Neural cell (in vitro differentiated cells): ENCODE measurements at regions not wholly inside any gene's neighbourhood (a gene's known extent, or its start where the extent isn't known, plus 50 kb on each side); places are given as distances from the start of the nearest gene placed in this dataset.

ENCODE experiments used
- EZH2 ChIP-seq: fragments of 200-600, 300-800 bp; shearing (Covaris generic), sonication (generic); IDR thresholded peaks from 2 replicates; pipeline ENCODE4 v1.6.1; 2014; ENCODE audit warnings: antibody characterized with exemption, low read length, borderline replicate concordance, mild to moderate bottlenecking; ENCODE audit not compliant: insufficient read depth, poor library complexity, severe bottlenecking
- SMC3 ChIP-seq: fragments of 450-650 bp; conservative IDR thresholded peaks from 2 replicates; pipeline ENCODE4 v1.6.1; 2014; ENCODE audit warnings: antibody characterized with exemption, mild to moderate bottlenecking, moderate library complexity; ENCODE audit not compliant: poor library complexity
- TF ChIP-seq, protein P1 (sequence below): fragments of 450-650 bp; IDR thresholded peaks from 2 replicates; pipeline ENCODE4 v1.5.1; 2014; ENCODE audit warnings: antibody characterized with exemption, mild to moderate bottlenecking, moderate library complexity; ENCODE audit not compliant: poor library complexity, severe bottlenecking
- TF ChIP-seq, protein P2 (sequence below): IDR thresholded peaks from 2 replicates; pipeline ENCODE4 v1.6.1; 2012; ENCODE audit warnings: borderline replicate concordance

DNA sequence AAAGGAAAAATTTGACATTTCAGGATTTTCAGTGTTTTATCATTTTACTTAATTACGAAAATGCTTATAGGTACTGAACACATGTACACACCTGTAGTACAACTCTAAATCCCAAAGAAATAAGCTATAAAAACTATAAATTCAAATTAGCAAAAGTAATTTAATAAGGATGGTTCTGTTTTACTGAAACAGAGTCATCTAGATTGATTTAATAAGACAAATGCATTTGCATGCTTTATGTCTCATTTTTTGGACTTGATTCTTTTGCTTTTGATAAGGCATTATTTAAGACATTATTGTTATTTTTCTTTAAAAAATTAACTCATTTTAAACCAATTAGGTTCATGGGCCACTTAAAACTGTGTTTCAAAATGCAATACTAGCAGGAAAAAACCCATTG lies 201.2 kb downstream of the PIK3R1 start:
- TF ChIP-seq, protein P1, sequence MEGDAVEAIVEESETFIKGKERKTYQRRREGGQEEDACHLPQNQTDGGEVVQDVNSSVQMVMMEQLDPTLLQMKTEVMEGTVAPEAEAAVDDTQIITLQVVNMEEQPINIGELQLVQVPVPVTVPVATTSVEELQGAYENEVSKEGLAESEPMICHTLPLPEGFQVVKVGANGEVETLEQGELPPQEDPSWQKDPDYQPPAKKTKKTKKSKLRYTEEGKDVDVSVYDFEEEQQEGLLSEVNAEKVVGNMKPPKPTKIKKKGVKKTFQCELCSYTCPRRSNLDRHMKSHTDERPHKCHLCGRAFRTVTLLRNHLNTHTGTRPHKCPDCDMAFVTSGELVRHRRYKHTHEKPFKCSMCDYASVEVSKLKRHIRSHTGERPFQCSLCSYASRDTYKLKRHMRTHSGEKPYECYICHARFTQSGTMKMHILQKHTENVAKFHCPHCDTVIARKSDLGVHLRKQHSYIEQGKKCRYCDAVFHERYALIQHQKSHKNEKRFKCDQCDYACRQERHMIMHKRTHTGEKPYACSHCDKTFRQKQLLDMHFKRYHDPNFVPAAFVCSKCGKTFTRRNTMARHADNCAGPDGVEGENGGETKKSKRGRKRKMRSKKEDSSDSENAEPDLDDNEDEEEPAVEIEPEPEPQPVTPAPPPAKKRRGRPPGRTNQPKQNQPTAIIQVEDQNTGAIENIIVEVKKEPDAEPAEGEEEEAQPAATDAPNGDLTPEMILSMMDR: no peak
- no peak for TF ChIP-seq EZH2
- TF ChIP-seq SMC3: no peak
- TF ChIP-seq, protein P2, sequence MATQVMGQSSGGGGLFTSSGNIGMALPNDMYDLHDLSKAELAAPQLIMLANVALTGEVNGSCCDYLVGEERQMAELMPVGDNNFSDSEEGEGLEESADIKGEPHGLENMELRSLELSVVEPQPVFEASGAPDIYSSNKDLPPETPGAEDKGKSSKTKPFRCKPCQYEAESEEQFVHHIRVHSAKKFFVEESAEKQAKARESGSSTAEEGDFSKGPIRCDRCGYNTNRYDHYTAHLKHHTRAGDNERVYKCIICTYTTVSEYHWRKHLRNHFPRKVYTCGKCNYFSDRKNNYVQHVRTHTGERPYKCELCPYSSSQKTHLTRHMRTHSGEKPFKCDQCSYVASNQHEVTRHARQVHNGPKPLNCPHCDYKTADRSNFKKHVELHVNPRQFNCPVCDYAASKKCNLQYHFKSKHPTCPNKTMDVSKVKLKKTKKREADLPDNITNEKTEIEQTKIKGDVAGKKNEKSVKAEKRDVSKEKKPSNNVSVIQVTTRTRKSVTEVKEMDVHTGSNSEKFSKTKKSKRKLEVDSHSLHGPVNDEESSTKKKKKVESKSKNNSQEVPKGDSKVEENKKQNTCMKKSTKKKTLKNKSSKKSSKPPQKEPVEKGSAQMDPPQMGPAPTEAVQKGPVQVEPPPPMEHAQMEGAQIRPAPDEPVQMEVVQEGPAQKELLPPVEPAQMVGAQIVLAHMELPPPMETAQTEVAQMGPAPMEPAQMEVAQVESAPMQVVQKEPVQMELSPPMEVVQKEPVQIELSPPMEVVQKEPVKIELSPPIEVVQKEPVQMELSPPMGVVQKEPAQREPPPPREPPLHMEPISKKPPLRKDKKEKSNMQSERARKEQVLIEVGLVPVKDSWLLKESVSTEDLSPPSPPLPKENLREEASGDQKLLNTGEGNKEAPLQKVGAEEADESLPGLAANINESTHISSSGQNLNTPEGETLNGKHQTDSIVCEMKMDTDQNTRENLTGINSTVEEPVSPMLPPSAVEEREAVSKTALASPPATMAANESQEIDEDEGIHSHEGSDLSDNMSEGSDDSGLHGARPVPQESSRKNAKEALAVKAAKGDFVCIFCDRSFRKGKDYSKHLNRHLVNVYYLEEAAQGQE: no peak
